Loucy (cell line): ENCODE measurements at regions not wholly inside any gene's neighbourhood (a gene's known extent, or its start where the extent isn't known, plus 50 kb on each side); places are given as distances from the start of the nearest gene placed in this dataset.

Source experiments
- CTCF ChIP-seq: fragments of 200-600 bp; sonication (generic); conservative IDR thresholded peaks from 2 replicates; pipeline ENCODE4 v1.5.1; 2014; ENCODE audit warnings: mild to moderate bottlenecking, antibody characterized with exemption, low read length
- EZH2phosphoT487 ChIP-seq: fragments of 200-600 bp; IDR thresholded peaks from 2 replicates; pipeline ENCODE4 v1.6.1; 2018; ENCODE audit warnings: antibody characterized with exemption, mild to moderate bottlenecking, moderate library complexity, borderline replicate concordance

- TF ChIP-seq CTCF: no peak
- no peak for TF ChIP-seq EZH2phosphoT487
Observed at GRCh38 chr12:53868511-53868986, 70.1 kb upstream of the HOXC13 start.
